ENCODE measurements at regions not wholly inside any gene's neighbourhood (a gene's known extent, or its start where the extent isn't known, plus 50 kb on each side); places are given as distances from the start of the nearest gene placed in this dataset.

DNA sequence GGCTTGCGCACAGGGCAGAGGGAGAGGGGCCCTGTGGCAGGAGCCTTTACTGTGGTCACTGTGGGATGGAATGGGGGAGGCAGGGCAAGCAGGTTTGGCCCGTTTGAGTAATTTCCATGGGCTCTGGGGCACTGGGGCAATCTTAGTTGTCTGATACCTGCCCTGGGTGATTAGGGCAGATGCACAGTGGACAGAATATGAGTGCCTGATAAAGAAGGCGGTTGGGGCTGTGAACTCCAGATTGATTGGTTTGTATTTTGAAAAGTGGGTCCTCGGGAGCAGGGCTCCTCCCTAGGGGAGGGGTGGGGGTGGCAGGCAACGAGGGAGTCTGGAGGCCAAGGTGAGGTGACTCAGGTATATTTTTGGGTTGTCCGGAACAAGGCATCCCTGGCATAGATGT, 247.5 kb downstream of the NSG2 start:
- no peak for DNase-seq

DNA sequence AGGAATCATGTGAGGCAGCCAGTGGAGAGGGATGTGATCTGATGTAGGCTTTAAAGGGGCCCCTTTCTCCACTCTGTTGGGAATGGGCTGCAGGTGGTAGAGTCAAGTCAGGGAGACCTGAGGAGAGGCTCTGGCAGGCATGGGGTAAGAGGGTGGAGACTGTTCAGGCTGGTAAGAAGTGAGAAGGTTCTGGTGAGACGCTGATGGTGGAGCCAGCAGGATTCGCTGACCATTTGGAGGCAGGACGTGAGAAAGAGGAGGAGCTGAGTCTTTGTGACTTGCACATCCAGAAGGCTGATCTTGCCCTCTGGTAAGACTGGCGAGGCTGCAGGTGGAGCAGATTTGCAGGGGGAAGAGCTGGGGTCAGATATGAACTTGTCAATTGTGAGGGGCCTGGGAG, 248.0 kb downstream of the NSG2 start:
- DNase-seq, result no peak

DNA sequence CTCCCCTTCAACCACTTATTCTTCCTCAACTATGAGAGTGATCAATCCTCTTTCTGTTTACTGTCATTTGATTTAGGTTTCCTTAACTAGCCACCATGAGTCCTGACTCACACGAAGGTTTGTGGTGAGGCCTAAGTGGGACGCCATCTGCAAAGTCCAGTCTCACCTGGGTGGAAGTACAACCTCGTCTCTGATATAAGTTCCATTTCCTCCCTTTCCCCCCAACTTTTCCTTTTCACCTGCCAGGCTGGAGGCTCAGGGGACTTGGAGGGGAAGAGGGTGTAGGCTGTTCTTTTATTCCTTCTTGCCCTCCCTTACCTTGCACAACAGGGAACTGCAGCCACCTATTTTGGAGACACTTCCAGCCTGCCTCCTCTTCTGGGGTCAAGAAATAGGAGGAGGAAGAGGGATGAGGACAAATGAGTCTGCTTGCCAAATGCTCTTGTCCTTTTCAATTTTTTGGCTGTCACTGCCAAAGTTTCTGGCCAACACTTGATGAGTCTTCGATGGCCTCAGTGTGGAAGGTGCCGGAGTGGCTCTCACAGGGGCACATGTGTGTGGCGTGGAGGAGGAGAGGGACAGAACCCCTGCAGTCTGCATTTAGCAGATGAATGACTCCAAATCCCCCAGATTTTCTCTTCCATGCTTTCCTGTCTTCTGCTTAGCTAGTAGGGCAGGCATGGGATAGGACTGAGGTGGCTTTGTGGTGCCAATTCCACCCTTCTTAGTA, 249.6 kb downstream of the NSG2 start:
- no peak for DNase-seq

DNA sequence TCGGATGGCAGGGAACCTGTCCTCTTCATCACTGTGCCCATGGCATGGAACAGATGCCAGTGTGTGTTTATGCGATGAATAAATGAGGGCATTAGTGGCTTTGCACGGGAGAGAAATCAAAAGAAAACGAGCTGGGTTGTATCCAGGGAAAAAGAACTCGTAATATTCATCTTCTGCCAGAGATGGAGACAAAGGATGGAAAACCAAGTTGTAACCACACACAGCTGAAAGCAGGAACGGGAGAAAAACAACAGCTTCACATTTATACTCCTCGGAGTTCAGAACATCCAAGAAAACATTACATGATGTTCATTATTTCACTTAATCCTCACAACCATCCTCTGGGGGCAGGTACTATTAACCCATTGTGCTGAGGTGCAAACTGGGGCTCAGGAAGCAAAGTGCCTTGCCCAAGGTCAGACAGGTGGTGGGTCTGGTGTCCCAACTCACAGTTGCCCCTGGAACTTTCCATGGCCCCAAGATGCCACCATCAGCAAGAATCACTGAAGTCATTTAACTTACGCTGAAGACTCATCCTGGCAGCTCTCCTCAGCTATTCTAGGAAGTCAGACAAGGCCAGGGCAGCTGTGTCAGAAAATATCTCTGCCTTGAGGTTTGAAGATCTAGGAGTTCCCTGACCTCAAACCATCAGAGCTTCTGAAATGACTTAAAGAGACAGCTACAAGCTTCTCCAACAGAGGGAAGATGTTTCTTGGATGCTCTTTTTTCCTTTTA, 250.4 kb downstream of the NSG2 start:
- no peak for DNase-seq

DNA sequence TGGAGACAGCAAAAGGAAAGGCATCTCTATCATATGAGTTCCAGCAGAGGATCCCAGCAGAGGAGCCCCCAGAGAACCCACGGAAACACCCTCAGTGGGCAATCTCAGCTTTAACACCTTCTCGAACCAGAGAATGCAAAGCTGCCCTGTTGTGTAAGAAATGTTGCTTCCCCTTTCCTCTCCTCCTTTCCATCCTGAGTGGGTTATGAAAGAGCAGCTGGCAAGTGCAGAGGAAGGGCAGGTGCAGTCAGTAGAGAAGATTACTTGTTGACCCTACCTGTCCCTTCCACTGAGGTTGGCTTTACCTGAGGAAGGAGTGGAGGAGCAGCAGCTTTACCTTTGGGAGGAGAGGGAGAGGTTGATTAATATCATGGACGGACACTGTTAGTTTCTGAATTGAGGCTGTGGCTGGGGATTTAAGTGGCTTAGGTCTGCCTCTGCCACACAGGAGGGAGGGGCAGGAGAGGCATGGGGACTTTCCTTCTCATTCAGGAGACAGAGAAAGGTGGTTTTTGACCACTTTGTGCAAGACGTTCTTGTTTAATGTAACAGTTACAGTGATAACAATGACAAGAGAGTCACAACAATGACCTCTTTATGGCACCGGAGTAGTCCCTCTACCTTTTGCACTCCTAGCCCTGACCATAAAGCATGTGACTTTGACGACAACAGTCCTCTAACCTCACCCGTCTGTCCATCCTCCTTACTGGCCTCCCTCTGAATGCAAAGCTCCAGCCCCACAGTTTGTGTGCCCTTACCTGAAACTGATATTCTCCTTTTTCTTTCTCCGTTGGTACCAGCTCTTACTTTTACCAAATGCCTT, 254.8 kb downstream of the NSG2 start:
- no peak for DNase-seq

DNA sequence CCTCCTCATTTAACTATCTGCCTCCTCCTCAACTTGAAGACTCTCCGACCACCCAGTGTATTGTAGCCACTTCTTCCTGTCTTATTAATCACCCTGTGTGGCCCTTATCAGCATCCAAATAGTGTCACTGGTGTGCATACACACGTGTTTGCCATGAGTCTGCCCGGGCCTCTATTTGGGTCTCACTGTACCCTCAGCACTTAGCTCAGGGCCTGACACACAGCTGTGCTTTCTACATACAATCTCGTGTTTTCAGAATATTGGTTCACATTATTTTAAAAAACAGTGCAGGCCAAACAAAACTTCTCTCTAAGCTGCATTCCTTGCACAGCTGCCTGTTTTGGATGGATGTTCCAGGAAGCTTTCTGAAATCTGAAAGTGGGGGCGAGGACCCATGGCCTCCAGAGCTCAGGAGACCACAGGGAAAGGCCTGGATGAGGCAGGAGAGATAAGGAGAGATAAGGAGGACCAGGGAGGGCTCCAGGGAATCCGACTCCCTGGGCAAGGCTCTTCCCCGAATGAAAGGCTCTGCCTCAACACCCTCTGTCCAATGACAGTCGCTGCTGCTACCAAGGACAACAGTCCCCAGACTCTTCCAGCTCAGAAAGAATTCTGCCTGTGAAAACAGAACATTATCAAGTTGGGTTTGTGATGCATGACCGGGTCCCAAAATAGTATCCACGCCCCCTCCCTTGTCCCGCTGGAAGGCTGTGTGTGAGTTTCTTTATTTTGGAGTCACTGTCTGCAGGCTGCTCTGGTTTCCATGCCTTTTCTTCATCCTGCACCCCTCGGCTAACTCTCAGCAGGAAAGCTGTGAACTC, 255.6 kb downstream of the NSG2 start:
- no peak for DNase-seq

DNA sequence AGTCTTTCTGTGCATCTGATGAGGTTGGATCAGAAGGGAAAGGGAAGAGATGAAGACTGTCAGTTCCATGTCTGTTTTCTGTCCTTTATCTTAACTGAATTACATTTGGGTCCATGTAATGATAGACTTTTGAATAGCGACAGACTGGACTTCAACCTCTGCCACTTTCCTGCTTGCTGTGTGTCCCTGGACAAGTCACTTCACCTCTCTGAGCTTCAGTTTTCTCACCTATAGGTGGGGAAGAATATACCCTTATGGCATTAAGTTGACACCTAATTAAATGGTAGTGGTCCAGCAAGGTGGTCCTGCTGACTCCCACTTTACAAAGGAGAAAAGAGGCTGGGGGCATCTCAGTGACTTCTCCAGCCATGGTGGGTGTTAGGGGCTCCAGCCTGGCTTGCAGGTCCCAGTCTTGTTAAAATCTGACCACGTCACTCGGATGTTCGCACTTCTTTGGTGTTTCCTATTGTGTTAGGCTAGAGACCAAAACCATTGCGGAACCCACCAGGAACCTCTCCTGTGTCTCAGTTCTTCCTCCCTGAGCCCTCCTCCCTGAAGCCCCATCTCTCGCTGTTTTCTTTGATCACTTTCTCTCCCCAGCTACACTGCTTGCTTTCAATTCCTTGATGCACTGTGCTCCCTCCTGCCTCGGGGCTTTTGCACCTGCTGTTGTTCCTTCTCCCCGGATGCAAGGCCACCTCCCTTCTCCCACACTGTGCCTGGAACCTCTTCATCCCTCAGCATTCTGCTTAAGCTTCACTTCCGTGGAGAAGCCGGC, 256.5 kb downstream of the NSG2 start:
- DNase-seq, result no peak

DNA sequence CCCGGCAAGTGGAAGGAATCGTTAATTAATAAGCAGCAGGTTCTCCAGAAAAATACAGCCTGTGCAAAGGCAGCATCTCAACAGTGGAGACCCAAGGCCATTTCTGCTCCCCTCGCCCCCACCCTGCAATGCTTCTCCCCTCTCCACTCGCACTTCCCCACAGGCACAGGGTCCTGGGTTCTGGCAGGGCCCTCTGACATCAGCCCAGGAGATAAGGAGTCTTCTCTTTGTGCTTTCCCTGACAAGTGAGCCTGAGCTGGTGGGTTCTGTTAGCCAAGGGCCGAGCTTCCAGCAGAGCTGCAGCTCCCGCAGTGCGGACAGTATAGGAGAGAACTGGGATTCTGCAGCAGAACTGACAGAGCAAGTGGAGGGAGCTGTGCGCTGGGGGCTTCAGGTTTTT, 257.5 kb downstream of the NSG2 start:
- DNase-seq, result no peak

DNA sequence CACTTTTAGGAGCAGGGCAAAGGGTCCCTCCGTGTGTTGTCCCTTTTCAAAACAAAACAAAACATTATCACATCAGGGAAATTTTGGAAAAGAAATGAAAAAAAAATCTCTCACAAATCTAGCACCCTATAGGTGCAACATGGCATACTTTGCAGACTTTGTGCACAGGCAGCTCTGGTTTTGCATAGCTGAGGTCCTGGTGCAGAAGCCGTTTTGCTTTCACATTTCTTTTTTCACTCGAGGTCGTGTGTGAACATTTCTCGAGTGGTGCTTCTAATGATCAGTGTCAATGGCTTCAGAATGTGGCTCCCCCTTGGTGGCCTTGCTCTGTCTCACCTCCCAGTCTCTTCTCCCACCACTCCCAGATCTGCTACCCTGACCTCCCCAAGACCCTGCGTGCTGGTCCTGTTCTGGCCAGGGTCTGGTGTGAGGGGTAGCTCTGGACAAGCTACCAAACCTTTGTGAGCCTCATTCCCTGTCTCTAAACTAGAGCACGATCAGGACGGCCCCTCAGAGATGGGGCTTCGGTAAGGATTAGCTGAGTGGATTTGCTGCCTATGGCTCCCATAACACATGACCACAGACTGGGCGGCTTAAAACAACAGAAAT, 258.0 kb downstream of the NSG2 start:
- no peak for DNase-seq

DNA sequence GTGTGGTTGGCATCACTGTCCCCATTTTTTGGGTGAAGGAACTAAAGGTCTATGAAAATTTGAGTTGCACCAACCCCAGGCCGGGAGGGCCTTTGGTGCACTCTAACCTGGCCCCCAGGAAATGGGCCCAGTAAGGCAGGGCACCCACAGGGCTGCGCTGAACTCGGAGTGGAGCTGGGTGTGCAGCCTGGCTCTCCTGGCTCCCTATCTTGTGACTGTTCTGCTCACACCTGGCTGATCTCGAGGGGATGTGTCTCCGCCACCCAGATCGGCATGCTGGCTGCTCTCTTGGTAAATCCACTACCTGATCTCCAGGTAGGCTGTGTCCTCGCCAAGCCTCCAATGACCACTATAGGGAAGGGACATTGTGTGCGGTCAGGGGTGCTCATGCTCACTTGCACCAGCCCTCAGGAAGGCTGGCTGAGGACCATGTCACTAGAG, 259.8 kb downstream of the NSG2 start:
- DNase-seq, result no peak

DNA sequence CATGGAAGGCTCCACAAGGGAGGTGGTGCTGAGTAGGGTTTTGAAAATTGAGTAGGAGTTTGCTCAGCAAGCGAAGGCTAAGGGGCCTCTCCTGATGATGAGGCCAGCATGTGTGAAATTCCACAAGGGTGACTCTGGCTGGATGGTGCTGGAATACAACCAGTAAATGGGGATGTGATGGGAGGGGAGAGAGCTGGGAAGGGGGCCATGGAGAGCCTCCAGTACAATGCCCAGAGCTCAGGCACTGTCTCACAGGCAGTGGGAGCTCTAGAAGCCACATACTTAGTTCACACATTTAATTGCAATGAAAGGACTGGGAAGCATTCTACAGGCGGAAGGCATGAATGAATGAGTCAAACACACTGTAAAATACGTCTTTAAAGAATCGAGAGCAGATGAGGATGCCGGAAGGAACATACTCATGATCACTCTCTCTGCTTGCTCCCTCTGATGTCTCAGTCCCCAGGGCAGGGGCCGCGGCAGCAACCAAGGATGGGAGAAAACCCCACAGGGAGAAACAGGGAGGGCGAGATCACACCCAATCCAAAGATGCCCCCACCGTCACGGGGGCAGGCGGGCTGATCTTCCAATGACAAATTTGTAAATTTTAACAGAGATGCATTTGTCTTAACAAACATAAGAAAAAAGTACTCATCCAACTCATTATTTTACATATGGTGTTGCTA, 261.0 kb downstream of the NSG2 start:
- no peak for DNase-seq

DNA sequence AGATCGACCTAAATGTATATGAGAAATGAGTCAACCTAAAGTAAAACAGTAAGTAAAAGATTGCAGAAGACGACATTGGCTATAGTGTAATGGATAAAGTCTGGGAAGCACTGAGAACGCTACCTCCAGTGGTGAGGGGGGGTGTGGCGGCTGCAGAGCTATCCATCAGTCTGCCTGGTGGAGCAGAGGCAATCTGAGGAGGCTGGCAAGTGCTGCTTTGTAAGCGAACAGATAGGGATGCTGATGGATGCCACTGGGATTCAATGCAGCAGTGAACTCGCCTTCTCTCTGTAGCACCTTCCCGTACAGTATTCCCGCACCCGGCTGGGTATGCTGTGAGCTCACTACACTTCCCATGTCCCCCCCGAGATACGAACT, 261.5 kb downstream of the NSG2 start:
- no peak for DNase-seq

DNA sequence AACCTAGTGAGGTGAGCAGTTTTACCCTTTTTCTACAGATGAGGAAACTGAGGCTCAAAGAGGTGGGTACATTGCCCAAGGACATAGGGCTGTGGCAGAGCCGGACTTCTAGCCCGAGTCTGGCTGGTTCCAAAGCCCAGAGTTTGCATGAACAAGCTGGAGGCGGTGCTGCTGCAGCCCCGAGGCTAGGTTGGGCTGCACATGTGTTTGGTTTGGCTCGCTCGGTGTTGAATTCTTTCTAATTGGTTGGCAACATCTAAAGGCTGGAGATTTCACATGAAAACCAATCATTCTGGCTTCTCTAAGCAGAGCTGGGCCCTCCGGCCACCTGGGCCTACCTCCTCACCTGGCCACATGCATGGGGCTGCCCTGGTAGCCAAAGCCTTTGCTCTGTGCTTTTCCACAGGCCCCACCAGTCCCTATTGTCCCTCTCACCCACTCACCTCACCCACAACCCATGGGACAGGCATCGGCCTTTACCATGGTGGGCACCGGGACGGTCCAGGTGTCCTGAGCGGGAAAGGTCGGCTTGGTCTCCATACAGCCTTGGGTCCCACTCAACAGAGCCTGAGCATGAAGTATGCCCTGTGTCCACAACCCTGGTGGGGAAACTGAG, 262.3 kb downstream of the NSG2 start:
- no peak for DNase-seq

DNA sequence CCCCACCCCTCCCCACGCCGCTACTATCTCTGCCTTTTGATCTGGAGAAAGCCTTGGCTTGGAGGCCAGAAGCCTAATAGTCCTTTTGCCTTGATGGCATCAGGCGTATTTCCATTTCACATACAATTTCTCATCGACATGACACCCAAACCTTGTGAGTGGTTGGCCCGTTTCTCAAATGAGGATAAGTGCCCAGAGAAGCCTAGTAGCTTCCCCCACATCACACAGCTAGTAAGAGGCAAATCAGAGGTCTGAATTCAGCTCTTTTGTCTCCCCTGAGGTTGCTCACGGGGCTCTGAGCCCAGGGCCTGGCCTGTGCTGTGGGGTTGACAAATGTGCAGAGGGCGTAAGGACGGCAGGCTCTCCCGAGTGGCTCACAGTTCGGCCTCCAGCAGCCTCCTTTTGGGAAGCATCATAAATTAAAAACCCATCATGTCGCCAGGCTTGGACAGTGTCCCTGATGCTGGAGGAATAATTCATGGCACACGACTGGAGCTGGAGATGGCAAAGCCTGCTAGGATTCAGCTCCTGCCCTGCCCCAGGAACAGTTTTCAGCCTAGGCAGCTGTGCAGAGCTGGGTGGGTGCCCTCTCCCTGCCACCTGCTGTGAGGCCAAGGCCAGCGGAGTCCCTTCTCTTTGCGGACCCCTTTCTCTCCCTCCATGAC, 263.8 kb downstream of the NSG2 start:
- no peak for DNase-seq

DNA sequence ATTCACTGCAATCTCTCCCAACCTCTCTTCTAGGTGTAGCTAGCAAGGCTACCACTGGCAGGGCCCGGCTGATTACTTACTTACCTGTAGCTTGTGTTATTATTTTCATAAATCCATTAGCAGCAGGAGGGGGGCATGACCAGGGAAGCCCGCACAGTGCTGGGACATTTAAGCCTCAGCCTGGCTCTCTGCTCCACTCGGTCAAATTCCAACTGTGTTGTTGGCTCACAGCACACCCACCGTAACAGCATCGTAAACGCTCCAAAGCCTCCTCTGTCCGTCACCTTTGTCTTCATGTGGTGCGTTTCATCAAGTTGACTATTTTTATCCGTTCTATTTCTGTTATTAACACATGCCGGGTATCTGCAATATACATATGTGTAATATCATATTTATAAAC, 264.7 kb downstream of the NSG2 start:
- no peak for DNase-seq

DNA sequence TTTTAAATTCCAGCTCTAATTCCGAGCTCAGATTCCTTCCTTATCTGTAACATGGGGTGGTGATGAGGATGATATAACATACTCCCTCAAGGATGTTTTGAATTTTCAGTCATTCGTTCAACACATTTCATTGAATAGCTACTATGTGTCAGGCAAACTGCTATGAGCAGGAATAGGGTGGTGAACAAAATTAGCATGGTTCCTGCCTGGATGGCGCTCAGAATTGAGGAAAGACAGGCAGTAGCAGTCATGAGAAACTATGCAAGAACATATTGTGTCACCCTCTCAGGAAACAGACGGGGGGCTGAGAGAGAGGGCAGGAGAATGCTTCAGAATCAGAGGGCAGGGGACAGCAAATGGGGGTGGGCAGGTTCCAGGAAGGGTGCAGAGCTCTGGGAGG, 265.2 kb downstream of the NSG2 start:
- no peak for DNase-seq

DNA sequence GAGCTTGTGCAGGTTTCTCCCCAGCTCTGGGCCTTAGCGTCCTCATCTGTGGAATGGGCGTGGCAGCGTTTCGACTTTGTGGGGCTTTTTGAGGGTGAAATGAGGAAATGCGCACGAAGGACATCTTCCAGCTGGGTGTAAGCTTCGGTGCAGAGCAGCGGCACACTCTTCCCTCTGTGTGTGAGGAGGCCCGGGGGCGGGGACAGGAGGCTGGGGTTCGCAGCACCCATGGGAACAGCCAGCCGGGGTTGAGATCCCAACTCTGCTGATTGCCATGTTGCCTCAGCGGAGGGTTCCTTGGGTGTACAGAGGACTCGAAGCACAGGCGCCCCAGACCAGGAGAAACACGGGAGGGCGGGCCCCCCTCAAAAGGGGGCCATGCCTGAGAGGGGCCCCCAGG, 265.6 kb downstream of the NSG2 start:
- no peak for DNase-seq

DNA sequence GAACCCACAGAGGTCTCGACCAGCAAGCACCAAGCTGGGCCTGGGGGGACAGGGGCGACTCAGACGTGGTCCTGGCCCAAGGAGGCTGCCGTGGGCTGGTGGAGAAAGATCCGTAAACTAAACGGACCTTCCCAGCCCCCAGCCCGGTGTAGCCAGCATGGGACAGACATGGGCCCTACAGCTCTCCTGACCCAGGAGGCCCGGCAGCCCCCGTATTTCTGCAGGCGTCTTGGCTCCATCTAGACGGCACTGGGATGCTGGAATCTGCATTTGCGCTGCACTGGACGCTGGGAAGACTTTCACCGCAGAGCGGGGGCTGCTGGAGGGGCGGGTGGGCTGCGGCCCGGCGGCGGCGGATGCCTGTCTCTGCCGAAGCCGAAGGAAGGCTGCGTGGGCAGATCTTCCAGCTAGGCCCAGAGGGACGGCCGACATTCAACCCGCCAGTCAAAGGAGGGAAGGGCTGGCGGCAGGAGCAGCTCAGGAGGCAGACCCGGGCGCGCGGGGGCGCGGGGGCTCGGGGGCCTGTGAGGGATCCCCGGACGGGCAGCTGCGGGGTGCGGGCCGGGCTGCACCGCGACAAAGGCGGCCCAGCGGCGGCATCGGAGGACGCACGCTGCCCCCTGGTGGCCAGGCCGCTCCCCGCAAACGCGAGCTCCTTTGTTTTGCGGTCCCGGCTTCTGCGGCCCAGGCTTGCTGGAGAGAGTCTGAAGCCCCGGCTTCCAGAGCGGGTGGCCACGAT, 266.2 kb downstream of the NSG2 start:
- DNase-seq, result peak; percentile 59

DNA sequence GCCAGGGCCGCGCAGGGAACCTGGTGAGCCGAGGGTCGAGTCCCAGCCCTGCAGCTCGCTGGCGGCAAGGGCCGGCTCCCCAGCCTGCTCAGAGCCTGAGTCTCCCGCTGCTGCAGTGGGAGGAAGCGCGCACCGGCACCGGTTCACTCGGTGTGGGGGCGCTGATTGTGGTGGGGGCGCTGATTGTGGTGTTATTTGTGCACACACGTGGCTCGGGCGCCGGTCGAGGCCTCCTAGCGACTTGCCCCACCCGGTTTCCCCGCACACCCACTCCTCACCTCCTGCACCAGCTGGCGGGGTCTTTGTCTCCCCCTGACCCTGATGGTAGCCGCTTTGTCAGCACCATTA, 266.7 kb downstream of the NSG2 start:
- no peak for DNase-seq

Data from stimulated activated CD4-positive, alpha-beta T cell treated with anti-CD3 and anti-CD28 coated beads, Interleukin-1b, Interleukin-23, amount 100 ng/mL, for 48 hours (primary cell).